Tibial nerve (tissue), 4 donors: ENCODE measurements at regions not wholly inside any gene's neighbourhood (a gene's known extent, or its start where the extent isn't known, plus 50 kb on each side); places are given as distances from the start of the nearest gene placed in this dataset.
"Not testable (repeated sequence)": the region's sequence is repeated elsewhere in the genome, so short reads cannot be mapped to it uniquely, and the experiment has no call there.

Experiments
- DNase-seq, 2 donors: peaks; one replicate each; pipeline ENCODE4 v3.0.0-alpha.2; 2019; ENCODE audit warnings: low spot score in 2 of 2
- H3K27ac ChIP-seq, 4 donors: fragments of 200-600 bp; sonication (generic) in 3 of 4; one replicate each; pipeline ENCODE4 v1.5.1; 2017 to 2019; ENCODE audit warnings: mild to moderate bottlenecking in 1 of 4
- H3K27me3 ChIP-seq, 2 donors: fragments of 200-600 bp; sonication (generic) in 1 of 2; one replicate each; pipeline versions ENCODE4 v1.5.1 to v1.6.0; 2017 to 2019
- H3K36me3 ChIP-seq, 3 donors: fragments of 200-600 bp; sonication (generic); one replicate each; pipeline ENCODE4 v1.5.1; 2018 to 2019
- H3K4me1 ChIP-seq, 4 donors: fragments of 200-600 bp; sonication (generic) in 3 of 4; one replicate each; pipeline ENCODE4 v1.5.1; 2017 to 2019
- H3K4me3 ChIP-seq, 4 donors: fragments of 200-600 bp; sonication (generic) in 3 of 4; one replicate each; pipeline ENCODE4 v1.5.1; 2017 to 2019; ENCODE audit warnings: mild to moderate bottlenecking in 1 of 4, moderate library complexity in 1 of 4
- H3K9me3 ChIP-seq, 4 donors: fragments of 200-600 bp; sonication (generic) in 3 of 4; one replicate each; pipeline ENCODE4 v1.5.1; 2017 to 2019
- CTCF ChIP-seq, 5 experiments: fragments of 200-600 bp in 3 of 5; fragments of 450-650 bp in 2 of 5; sonication (generic) in 3 of 5; IDR thresholded peaks; one replicate each; pipeline ENCODE4 v1.5.1; 2016 to 2019; ENCODE audit warnings: antibody characterized with exemption in 5 of 5, mild to moderate bottlenecking in 3 of 5, moderate library complexity in 2 of 5
- EP300 ChIP-seq, 2 donors: sonication (generic); formaldehyde crosslinking; IDR thresholded peaks; one replicate each; pipeline ENCODE4 v1.6.1; 2017; ENCODE audit warnings: antibody characterized with exemption in 2 of 2, mild to moderate bottlenecking in 1 of 2
- POLR2A ChIP-seq, 2 donors: fragments of 450-650 bp; IDR thresholded peaks; one replicate each; pipeline ENCODE4 v1.6.1; 2017; ENCODE audit warnings: antibody characterized with exemption in 2 of 2, mild to moderate bottlenecking in 2 of 2, moderate library complexity in 2 of 2
- WGBS, 2 donors: methylation state at CpG; one replicate each; pipeline ENCODE4 v1.1.5; 2018; 5-methylcytosine and 5-hydroxymethylcytosine counted together

GRCh38 chr9:42368279-42368881 lies 184.9 kb downstream of the SPATA31A6 start:
- WGBS, 2 donors = 34 to 42% methylated on average over 1 of the region's 1 CpG

GRCh38 chr9:42370172-42370571 lies 186.7 kb downstream of the SPATA31A6 start:
- not testable (repeated sequence) for H3K4me1 ChIP-seq, H3K27me3 ChIP-seq, H3K4me3 ChIP-seq, DNase-seq, H3K27ac ChIP-seq, H3K9me3 ChIP-seq, H3K36me3 ChIP-seq
- WGBS, 2 donors = 26 to 67% methylated on average over 2 to 3 of the region's 3 CpGs

More at GRCh38 chr9:42368279-42368881, 184.9 kb downstream of the SPATA31A6 start:
- not testable (repeated sequence) for DNase-seq, H3K27ac ChIP-seq, H3K4me3 ChIP-seq, H3K9me3 ChIP-seq, H3K27me3 ChIP-seq, H3K36me3 ChIP-seq, H3K4me1 ChIP-seq

GRCh38 chr9:42371417-42371816 lies 188.0 kb downstream of the SPATA31A6 start:
- not testable (repeated sequence) for DNase-seq, H3K4me3 ChIP-seq, H3K4me1 ChIP-seq, H3K27me3 ChIP-seq, H3K36me3 ChIP-seq, H3K9me3 ChIP-seq, H3K27ac ChIP-seq
- 84 to 94% methylated on average over 1 of the region's 1 CpG for WGBS, 2 donors

GRCh38 chr9:42377530-42378417 lies 194.3 kb downstream of the SPATA31A6 start:
- not testable (repeated sequence) for H3K36me3 ChIP-seq, H3K27ac ChIP-seq, DNase-seq, H3K4me1 ChIP-seq, H3K27me3 ChIP-seq, H3K9me3 ChIP-seq, H3K4me3 ChIP-seq
- 84 to 91% methylated on average over 22 to 23 of the region's 23 CpGs for WGBS, 2 donors

GRCh38 chr9:42378418-42378815 lies 195.0 kb downstream of the SPATA31A6 start:
- H3K4me1 ChIP-seq = no peaks in the 10 kb centered on the region
- H3K4me3 ChIP-seq = no peak overlapping the region
- H3K9me3 ChIP-seq = peaks cover 0 to 3% (median 0%) of the 10 kb centered on the region in 4 donors
- H3K36me3 ChIP-seq = no peaks in the 10 kb centered on the region
- no peaks in the 10 kb centered on the region for H3K27me3 ChIP-seq
- TF ChIP-seq CTCF (IDR thresholded peaks at IDR 0.05) (no peak), EP300 (IDR thresholded peaks at IDR 0.05) (no peak), POLR2A (IDR thresholded peaks at IDR 0.05) (no peak)
- 87 to 89% methylated on average over 2 of the region's 2 CpGs for WGBS, 2 donors
- DNase-seq = no peak
- no peak overlapping the region for H3K27ac ChIP-seq

- H3K36me3 ChIP-seq, H3K4me1 ChIP-seq, H3K27me3 ChIP-seq, DNase-seq, H3K27ac ChIP-seq, H3K4me3 ChIP-seq, H3K9me3 ChIP-seq: not testable (repeated sequence)
- WGBS, 2 donors = 55 to 69% methylated on average over 1 of the region's 1 CpG
Observed at GRCh38 chr9:42379602-42380001, 196.1 kb downstream of the SPATA31A6 start.

GRCh38 chr9:42384585-42384984 lies 201.1 kb downstream of the SPATA31A6 start:
- H3K27ac ChIP-seq, H3K4me3 ChIP-seq, DNase-seq, H3K27me3 ChIP-seq, H3K36me3 ChIP-seq, H3K4me1 ChIP-seq, H3K9me3 ChIP-seq: not testable (repeated sequence)
- WGBS, 2 donors = 95 to 96% methylated on average over 24 of the region's 24 CpGs

GRCh38 chr9:42385574-42386120 lies 202.2 kb downstream of the SPATA31A6 start:
- WGBS, 2 donors = 78 to 82% methylated on average over 9 of the region's 11 CpGs
- not testable (repeated sequence) for DNase-seq, H3K27ac ChIP-seq, H3K36me3 ChIP-seq, H3K4me1 ChIP-seq, H3K9me3 ChIP-seq, H3K4me3 ChIP-seq, H3K27me3 ChIP-seq
